ENCODE measurements at regions not wholly inside any gene's neighbourhood (a gene's known extent, or its start where the extent isn't known, plus 50 kb on each side); places are given as distances from the start of the nearest gene placed in this dataset.

GRCh38 chr5:92126182-92126581, 743.1 kb upstream of the ARRDC3 start:
- no peaks in the 10 kb centered on the region for H3K36me3 ChIP-seq
- no peaks in the 10 kb centered on the region for H3K9me3 ChIP-seq
- 45 to 75% methylated on average over 1 of the region's 1 CpG for WGBS, 2 donors (ENCODE audit: low coverage in 1 of 2)
- TF ChIP-seq POLR2AphosphoS5 (IDR thresholded peaks at IDR 0.05) (no peak), POLR2A (IDR thresholded peaks at IDR 0.05) (no peak), EP300 (IDR thresholded peaks at IDR 0.05) (no peak), CTCF (IDR thresholded peaks at IDR 0.05) (no peak)
- ATAC-seq: no peak
- H3K27ac ChIP-seq: no peak overlapping the region
- no peak overlapping the region for H3K4me3 ChIP-seq
- no peaks in the 10 kb centered on the region for H3K4me1 ChIP-seq
- H3K27me3 ChIP-seq: no peaks in the 10 kb centered on the region

- Histone ChIP-seq H3K36me3 (no peaks in the 10 kb centered on the region), H3K27me3 (no peaks in the 10 kb centered on the region), H3K4me3 (no peak overlapping the region), H3K4me1 (no peaks in the 10 kb centered on the region), H3K27ac (no peak overlapping the region), H3K9me3 (no peaks in the 10 kb centered on the region)
- ATAC-seq: no peak
- TF ChIP-seq CTCF (IDR thresholded peaks at IDR 0.05): no peak
- no peak for TF ChIP-seq EP300 (IDR thresholded peaks at IDR 0.05)
- TF ChIP-seq POLR2A (IDR thresholded peaks at IDR 0.05): no peak
- no peak for TF ChIP-seq POLR2AphosphoS5 (IDR thresholded peaks at IDR 0.05)
- 75 to 88% methylated on average over 1 of the region's 1 CpG for WGBS, 2 donors (ENCODE audit: low coverage in 1 of 2)
These were observed 736.0 kb upstream of the ARRDC3 start for GRCh38 chr5:92119110-92119509.

- Histone ChIP-seq H3K4me3 (no peak overlapping the region), H3K27me3 (no peaks in the 10 kb centered on the region), H3K36me3 (no peaks in the 10 kb centered on the region), H3K27ac (no peak overlapping the region), H3K9me3 (no peaks in the 10 kb centered on the region), H3K4me1 (no peaks in the 10 kb centered on the region)
- WGBS, 2 donors (ENCODE audit: low coverage in 1 of 2): 78 to 85% methylated on average over 1 of the region's 1 CpG
- no peak for TF ChIP-seq POLR2A (IDR thresholded peaks at IDR 0.05)
- TF ChIP-seq EP300 (IDR thresholded peaks at IDR 0.05): no peak
- no peak for TF ChIP-seq CTCF (IDR thresholded peaks at IDR 0.05)
- TF ChIP-seq POLR2AphosphoS5 (IDR thresholded peaks at IDR 0.05): no peak
- no peak for ATAC-seq
These were observed 723.7 kb upstream of the ARRDC3 start for GRCh38 chr5:92106808-92107207.

- no peak for ATAC-seq
- TF ChIP-seq EP300 (IDR thresholded peaks at IDR 0.05): no peak
- no peak for TF ChIP-seq POLR2AphosphoS5 (IDR thresholded peaks at IDR 0.05)
- TF ChIP-seq POLR2A (IDR thresholded peaks at IDR 0.05): no peak
- TF ChIP-seq CTCF (IDR thresholded peaks at IDR 0.05): no peak
- H3K4me3 ChIP-seq: no peak overlapping the region
- no peaks in the 10 kb centered on the region for H3K36me3 ChIP-seq
- no peaks in the 10 kb centered on the region for H3K9me3 ChIP-seq
- H3K27me3 ChIP-seq: no peaks in the 10 kb centered on the region
- no peaks in the 10 kb centered on the region for H3K4me1 ChIP-seq
- H3K27ac ChIP-seq: no peak overlapping the region
These were observed 721.0 kb upstream of the ARRDC3 start for GRCh38 chr5:92104126-92104525.

GRCh38 chr5:92102313-92102712, 719.2 kb upstream of the ARRDC3 start:
- Histone ChIP-seq H3K4me1 (no peaks in the 10 kb centered on the region), H3K9me3 (no peaks in the 10 kb centered on the region), H3K4me3 (no peak overlapping the region), H3K27ac (no peak overlapping the region), H3K27me3 (no peaks in the 10 kb centered on the region), H3K36me3 (no peaks in the 10 kb centered on the region)
- no peak for TF ChIP-seq POLR2A (IDR thresholded peaks at IDR 0.05)
- no peak for TF ChIP-seq EP300 (IDR thresholded peaks at IDR 0.05)
- TF ChIP-seq POLR2AphosphoS5 (IDR thresholded peaks at IDR 0.05): no peak
- TF ChIP-seq CTCF (IDR thresholded peaks at IDR 0.05): no peak
- WGBS, 2 donors (ENCODE audit: low coverage in 1 of 2): 86 to 89% methylated on average over 3 of the region's 3 CpGs
- no peak for ATAC-seq
